ENCODE measurements at regions not wholly inside any gene's neighbourhood (a gene's known extent, or its start where the extent isn't known, plus 50 kb on each side); places are given as distances from the start of the nearest gene placed in this dataset.

DNA sequence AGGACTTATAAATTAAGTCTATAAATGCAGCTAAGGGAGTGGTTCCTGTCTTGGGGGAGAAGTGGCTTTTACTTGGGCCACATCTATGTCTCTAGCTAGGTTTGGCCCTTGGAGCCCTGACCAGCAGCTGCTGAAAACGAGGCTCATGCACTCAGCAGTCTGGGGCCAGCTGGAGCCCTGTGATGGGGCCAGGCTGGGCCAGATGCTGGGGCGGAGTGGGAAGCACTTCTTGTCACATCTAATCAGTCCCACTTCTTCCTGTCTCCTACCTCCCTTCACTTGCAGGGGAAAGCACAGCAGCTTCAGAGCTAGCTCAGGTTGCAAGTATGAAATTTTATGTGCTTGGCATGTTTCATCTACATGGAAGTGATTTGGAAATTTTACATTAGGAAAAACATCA lies 209.9 kb upstream of the ROPN1 start:
- TF ChIP-seq, protein P1, sequence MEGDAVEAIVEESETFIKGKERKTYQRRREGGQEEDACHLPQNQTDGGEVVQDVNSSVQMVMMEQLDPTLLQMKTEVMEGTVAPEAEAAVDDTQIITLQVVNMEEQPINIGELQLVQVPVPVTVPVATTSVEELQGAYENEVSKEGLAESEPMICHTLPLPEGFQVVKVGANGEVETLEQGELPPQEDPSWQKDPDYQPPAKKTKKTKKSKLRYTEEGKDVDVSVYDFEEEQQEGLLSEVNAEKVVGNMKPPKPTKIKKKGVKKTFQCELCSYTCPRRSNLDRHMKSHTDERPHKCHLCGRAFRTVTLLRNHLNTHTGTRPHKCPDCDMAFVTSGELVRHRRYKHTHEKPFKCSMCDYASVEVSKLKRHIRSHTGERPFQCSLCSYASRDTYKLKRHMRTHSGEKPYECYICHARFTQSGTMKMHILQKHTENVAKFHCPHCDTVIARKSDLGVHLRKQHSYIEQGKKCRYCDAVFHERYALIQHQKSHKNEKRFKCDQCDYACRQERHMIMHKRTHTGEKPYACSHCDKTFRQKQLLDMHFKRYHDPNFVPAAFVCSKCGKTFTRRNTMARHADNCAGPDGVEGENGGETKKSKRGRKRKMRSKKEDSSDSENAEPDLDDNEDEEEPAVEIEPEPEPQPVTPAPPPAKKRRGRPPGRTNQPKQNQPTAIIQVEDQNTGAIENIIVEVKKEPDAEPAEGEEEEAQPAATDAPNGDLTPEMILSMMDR (IDR thresholded peaks at IDR 0.05), result no peak
- TF ChIP-seq POLR2A (IDR thresholded peaks at IDR 0.05) (no peak), POLR2AphosphoS5 (IDR thresholded peaks at IDR 0.05) (no peak)
